Stimulated activated CD4-positive, alpha-beta T cell treated with anti-CD3 and anti-CD28 coated beads, Interleukin-1b, Interleukin-23, amount 100 ng/mL, for 4 hours (primary cell): ENCODE measurements at regions not wholly inside any gene's neighbourhood (a gene's known extent, or its start where the extent isn't known, plus 50 kb on each side); places are given as distances from the start of the nearest gene placed in this dataset.
"Not testable (repeated sequence)": the region's sequence is repeated elsewhere in the genome, so short reads cannot be mapped to it uniquely, and the experiment has no call there.

Experiments
- DNase-seq, 2 donors: peaks; one replicate each; pipeline ENCODE4 v3.0.0-alpha.2; 2020; ENCODE audit warnings: low read depth in 2 of 2

- no peak for DNase-seq
Observed at GRCh38 chr6:26260725-26261490, 104.1 kb upstream of the BTN3A2 start.

DNA sequence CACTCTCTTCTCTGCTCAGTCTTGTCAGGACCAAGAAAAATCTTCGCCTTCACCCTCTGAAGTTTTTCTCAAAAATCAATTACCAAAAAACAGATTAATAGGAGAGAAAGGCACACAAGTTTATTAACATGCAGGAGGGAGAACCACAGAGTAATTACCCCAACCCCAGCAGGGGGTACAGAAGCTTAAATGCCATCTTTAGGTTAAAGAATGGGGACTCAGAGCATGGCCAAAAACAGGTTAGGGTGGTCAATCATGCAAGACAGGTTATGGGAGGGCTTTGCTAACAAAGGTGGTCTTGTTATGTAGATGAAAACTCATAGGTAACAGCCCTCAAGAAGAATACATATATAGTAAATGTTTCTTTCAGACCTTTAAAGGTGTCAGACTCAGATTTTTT lies 100.5 kb upstream of the BTN3A2 start:
- no peak for DNase-seq

DNA sequence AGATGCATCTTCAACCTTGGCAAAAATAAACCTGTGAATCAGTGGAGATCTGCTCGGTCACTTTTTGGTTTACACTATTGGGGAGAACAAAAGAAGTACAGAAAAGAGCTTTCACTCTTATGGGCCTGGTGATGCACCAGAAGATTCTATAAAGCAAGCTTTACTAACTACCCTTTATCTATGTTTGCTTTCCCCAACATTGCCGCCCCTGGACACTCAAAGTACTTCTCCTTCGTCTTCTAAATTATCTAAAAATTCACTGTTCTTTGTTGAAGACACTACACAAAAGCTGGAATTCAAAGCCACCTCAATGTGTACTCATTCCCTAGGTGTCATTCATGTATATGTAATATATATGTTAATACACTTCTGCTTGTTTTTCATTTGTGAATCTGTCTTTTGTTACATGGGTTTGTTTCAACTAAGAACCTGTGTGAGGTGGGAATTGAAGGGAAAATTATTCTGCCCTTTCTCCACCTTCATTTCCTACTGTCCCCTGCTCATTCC lies 97.9 kb upstream of the BTN3A2 start:
- DNase-seq = no peak

DNA sequence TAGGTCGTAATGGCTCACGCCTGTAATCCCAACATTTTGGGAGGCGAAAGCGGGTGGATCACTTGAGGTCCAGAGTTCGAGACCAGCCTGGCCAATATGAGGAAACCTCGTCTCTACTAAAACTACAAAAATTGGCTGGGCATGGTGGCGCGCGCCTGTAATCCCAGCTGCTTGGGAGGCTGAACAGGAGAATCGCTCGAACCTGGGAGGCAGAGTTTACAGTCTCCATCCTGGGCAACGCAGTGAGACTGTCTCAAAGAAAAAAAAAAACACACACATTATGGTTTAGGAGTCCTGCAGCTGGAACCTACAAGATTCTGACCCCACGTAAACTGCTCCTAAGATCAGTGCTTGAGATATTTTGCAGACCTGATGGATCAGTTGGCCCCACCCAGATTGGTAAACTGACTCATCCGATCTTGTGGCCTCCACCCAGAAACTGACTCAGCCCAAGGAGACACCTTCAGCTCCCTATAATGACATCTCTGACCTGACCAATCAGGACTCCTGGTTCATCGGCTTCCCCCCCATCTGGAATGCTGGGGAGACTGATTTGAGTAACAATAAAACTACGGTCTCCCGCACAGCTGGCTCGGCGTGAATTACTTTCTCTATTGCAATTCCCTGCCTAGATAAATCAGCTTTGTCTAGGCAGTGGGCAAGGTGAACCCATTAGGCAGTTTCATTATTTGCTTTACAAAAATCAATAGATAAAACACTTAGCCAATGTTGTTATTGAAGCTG lies 96.2 kb upstream of the BTN3A2 start:
- DNase-seq = no peak

- no peak for DNase-seq
Observed at GRCh38 chr6:26269531-26270485, 95.2 kb upstream of the BTN3A2 start.

- no peak for DNase-seq
Observed at GRCh38 chr6:26270486-26270861, 94.5 kb upstream of the BTN3A2 start.

GRCh38 chr6:26270903-26271667 lies 93.9 kb upstream of the BTN3A2 start:
- DNase-seq = peak; percentile 39 to 78

DNA sequence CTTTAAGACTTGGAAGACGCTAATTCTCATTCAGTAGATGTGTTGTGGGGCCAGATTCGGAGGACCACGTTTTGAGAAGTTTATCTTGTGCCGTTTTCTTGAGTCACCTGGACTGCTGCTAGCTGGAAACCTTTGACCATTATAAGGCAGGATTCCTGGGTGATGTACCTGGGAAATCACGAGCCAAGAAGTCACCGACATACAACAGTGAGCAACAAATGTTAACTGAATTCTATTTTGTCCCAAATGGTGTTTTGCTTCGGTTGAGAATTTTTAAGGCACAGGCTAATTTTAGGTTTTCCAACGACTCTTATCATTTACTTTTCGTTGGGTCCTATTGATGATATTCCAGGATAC lies 93.4 kb upstream of the BTN3A2 start:
- no peak for DNase-seq

DNA sequence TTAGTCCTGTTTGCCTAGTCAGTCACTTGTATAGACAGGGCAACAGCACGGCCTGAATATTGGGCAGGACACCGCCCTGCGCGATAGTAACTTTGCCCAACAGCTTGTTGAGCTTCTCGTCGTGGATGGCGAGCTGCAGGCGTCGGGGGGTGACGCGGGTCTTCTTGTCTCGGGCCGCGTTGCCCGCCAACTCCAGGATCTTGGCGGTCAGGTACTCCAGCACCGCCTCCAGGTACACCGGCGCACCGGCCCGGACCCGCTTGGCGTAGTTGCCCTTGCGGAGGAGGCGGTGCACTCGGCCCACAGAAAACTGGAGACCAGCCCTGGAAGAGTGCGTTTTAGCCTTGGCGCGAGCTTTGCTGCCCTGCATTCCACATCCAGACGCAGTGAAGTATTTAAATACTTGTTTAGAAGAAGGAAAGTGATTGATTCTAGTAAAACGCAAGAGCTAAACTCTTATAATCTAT lies 92.8 kb upstream of the BTN3A2 start:
- DNase-seq = peak in 1 of 2 donors; percentile 20

DNA sequence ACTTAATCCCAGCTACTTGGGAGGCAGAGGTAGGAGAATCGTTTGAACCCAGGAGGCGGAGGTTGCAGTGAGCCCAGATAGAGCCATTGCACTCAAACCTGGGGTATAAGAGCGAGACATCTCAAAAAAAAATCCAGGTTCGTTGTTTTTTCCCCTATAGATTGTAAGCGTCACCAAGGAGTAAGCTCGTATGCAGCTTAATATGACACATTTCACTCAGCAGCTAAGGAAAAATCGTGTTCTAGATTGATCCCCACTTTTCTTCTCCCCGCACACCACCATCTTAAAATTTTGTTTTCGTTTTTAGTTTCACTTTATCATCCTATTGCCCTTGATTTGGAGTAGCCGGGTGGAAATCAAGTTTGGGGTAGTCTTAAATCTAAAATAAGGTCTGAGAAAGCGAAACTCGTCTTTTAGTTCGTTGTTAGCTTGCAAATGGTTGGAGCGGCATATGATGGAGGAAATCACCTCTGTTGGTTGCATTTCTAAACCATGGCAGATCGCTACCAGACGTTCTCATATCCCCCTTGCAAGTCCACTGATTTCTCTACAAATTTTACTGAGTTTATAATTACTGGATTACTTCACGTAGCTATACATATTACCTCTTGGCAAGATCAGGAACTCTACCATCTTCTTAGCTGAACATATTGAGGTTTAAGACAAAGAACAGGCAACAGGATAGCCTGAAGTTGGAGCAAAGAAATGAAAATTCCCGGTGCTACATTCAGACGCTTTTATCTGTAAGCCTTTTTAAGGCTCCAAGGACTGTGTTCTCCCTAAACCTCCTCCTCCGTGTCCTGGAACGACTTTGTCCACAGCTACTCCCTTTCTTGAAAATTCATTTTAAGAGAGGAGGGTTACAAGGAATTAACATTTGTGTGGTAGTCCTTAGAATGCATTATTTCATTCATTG lies 91.1 kb upstream of the BTN3A2 start:
- DNase-seq = no peak

GRCh38 chr6:26275663-26276062 lies 89.3 kb upstream of the BTN3A2 start:
- DNase-seq = no peak

DNA sequence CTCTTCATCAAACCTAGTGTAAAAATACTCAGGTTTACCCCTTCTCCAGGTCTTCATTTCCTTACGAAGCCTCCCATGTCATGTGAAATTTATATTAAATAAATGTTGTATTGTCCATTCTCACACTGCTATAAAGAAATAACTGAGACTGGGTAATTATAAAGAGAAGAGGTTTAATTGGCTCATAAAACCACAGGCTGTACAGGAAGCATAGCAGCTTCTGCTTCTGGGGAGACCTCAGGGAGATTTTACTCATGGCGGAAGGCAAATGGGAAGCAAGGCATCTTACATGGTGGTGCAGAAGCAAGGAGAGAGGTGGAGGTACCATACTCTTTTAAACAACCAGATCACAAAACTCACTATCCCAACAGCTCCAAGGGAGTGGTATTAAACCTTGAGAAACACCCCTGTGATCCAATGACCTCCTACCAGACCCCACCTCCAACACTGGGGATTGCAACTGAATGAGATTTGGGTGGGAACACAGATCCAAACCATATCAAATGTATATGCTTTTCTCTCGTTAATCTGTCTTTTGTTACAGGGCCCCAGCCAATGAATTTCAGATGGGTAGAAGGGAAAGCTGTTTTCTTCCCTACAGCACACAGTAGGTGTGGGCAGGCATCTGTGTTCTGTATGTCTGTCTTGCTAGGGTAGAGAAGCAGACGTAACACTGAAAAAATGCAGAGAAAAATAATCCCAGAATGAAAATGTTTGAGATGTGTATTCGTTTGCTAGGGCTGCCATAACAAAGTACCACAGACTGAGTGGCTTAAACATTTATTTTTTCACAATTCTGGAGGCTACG lies 88.0 kb upstream of the BTN3A2 start:
- DNase-seq = no peak

- DNase-seq = no peak
Observed at GRCh38 chr6:26278536-26278935, 86.5 kb upstream of the BTN3A2 start.

- DNase-seq = not testable (repeated sequence)
Observed at GRCh38 chr6:26279371-26279770, 85.6 kb upstream of the BTN3A2 start.

DNA sequence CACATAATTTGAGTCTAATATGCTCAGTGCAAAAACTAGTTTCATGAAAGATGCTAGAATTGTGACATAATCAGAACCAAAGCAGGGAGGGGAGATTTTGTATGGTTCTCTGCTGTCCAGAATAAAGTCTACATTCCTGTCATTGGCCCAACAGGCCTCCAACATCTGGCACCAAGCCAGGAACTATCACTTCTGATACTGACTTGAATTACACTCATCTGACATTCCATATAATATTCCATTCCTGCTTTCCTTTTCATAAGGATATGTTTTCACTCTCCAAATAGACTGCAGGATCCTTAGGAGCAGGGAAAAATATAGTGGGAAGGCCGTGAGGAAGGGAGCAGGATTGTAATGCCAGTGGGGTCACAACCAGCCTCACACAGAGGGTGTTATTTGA lies 84.6 kb upstream of the BTN3A2 start:
- DNase-seq = no peak

GRCh38 chr6:26284537-26285142 lies 80.4 kb upstream of the BTN3A2 start:
- no peak for DNase-seq

DNA sequence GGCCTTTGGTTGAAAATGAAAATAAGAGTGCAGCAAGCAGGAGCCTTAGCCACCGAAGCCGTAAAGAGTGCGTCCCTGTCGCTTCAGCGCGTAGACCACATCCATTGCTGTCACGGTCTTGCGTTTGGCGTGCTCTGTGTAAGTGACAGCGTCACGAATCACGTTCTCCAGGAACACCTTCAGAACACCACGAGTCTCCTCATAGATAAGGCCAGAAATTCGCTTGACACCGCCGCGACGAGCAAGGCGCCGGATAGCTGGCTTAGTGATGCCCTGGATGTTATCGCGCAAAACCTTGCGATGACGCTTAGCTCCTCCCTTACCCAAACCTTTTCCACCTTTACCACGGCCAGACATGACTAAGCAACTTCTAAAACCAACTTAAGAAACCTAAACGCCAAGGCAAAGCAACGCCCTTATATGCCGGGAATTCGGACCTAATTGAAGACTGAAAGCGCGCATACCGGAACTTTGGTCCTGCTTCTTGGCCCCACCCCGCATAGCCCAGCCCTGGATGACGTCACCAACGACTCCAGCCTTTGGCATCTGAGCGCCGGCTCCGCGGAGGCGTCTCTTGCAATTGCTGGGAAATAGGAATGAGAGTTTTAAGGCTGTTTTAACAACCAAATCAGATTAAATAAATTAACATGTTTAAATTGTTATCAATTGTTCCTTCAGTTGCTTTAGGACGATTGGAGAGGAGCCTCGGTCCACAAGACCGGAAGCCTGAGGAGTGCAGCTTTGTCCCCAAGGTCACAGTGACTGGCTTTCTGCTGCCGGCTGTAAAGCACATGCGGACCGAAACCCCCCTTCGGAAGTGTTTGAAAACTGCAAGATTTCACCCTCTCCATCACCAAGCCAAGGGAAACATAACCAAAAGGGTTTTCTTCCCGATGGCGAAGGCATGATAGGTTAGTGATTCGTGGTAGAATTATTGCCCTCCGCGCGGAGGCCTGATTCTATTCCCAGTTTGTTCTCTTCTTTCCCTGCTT lies 79.6 kb upstream of the BTN3A2 start:
- DNase-seq = peak; percentile 79 to 96
